GM23338 (cell line): ENCODE measurements at regions not wholly inside any gene's neighbourhood (a gene's known extent, or its start where the extent isn't known, plus 50 kb on each side); places are given as distances from the start of the nearest gene placed in this dataset.

Experiments
- ATAC-seq: fragments of 200-7000 bp; cut with Tn5 transposase; 3 replicates; pipeline ENCODE4 v1.9.1; 2020
- DNase-seq: peaks from one replicate; pipeline ENCODE4 v3.0.0-alpha.2; 2015; ENCODE audit warnings: low spot score
- H2AFZ ChIP-seq: fragments of 200-600 bp; sonication (generic); 2 replicates; pipeline ENCODE4 v1.8.0; 2016; ENCODE audit warnings: antibody characterized with exemption, mild to moderate bottlenecking, moderate library complexity
- H3F3A ChIP-seq: fragments of 200-600 bp; sonication (generic); replicated peaks from 2 replicates; pipeline ENCODE4 v1.8.0; 2017; ENCODE audit warnings: antibody characterized with exemption, mixed run types, low read depth
- H3K27ac ChIP-seq: fragments of 200-600 bp; sonication (generic); 2 replicates; pipeline ENCODE4 v1.6.1; 2016; ENCODE audit warnings: low read depth
- H3K27me3 ChIP-seq: fragments of 200-600 bp; sonication (generic); 2 replicates; pipeline ENCODE4 v1.8.0; 2016; ENCODE audit warnings: mild to moderate bottlenecking, mixed run types, moderate library complexity; ENCODE audit not compliant: insufficient read depth
- H3K36me3 ChIP-seq: fragments of 200-600 bp; sonication (generic); 2 replicates; pipeline ENCODE4 v1.8.0; 2016; ENCODE audit warnings: mild to moderate bottlenecking; ENCODE audit not compliant: insufficient read depth
- H3K4me1 ChIP-seq: fragments of 200-600 bp; sonication (generic); 2 replicates; pipeline ENCODE4 v1.8.0; 2016; ENCODE audit warnings: mild to moderate bottlenecking, moderate library complexity; ENCODE audit not compliant: insufficient read depth
- H3K4me2 ChIP-seq: fragments of 200-600 bp; sonication (generic); 2 replicates; pipeline ENCODE4 v1.7.1; 2017; ENCODE audit warnings: mixed run types
- H3K4me3 ChIP-seq: fragments of 200-600 bp; sonication (generic); 2 replicates; pipeline ENCODE4 v1.6.1; 2016; ENCODE audit warnings: mixed run types
- H3K79me2 ChIP-seq: fragments of 200-600 bp; sonication (generic); replicated peaks from 2 replicates; pipeline ENCODE4 v1.8.0; 2017; ENCODE audit warnings: mild to moderate bottlenecking; ENCODE audit not compliant: insufficient read depth
- H3K9me2 ChIP-seq: fragments of 200-600 bp; sonication (generic); 2 replicates; pipeline ENCODE4 v1.8.0; 2017; ENCODE audit not compliant: insufficient read depth
- H4K20me1 ChIP-seq: fragments of 200-600 bp; sonication (generic); replicated peaks from 2 replicates; pipeline ENCODE4 v1.8.0; 2017; ENCODE audit warnings: mild to moderate bottlenecking; ENCODE audit not compliant: insufficient read depth
- H3K27ac Mint-ChIP-seq: 2 replicates; pipeline ENCODE4 v1.8.0; 2020; ENCODE audit warnings: inconsistent platforms, mild to moderate bottlenecking, moderate library complexity, mixed read lengths
- H3K27me3 Mint-ChIP-seq: 3 replicates; pipeline ENCODE4 v1.8.0; 2022; ENCODE audit warnings: low read depth, mild to moderate bottlenecking, moderate library complexity, mixed read lengths, inconsistent platforms; ENCODE audit not compliant: insufficient read depth, poor library complexity
- H3K36me3 Mint-ChIP-seq: 3 replicates; pipeline ENCODE4 v1.8.0; 2021; ENCODE audit warnings: low read depth, mild to moderate bottlenecking, inconsistent platforms, moderate library complexity, mixed read lengths
- H3K4me1 Mint-ChIP-seq: 3 replicates; pipeline ENCODE4 v1.8.0; 2020; ENCODE audit warnings: mild to moderate bottlenecking, inconsistent platforms, mixed read lengths
- H3K4me3 Mint-ChIP-seq: 3 replicates; pipeline ENCODE4 v1.8.0; 2021; ENCODE audit warnings: moderate library complexity, mild to moderate bottlenecking, inconsistent platforms, mixed read lengths
- H3K9me3 Mint-ChIP-seq: 3 replicates; pipeline ENCODE4 v1.8.0; 2020; ENCODE audit warnings: moderate library complexity, mild to moderate bottlenecking, inconsistent platforms, mixed read lengths
- POLR2AphosphoS5 ChIP-seq: IDR thresholded peaks from 2 replicates; pipeline ENCODE4 v1.6.1; 2016; ENCODE audit warnings: antibody characterized with exemption, low read depth
- REST ChIP-seq: IDR thresholded peaks from one replicate; pipeline ENCODE4 v1.6.1; 2018; ENCODE audit warnings: antibody characterized with exemption; ENCODE audit not compliant: unreplicated experiment
- ZNF462 ChIP-seq: fragments of 250-450 bp; sonication (Bioruptor Pico); IDR thresholded peaks from 2 replicates; pipeline ENCODE4 v1.5.0; 2020; ENCODE audit warnings: mild to moderate bottlenecking, moderate library complexity
- TF ChIP-seq, protein P1 (sequence below), 2 experiments: fragments of 200-600 bp in 1 of 2; sonication (generic) in 1 of 2; conservative IDR thresholded peaks; 2 replicates each; pipeline versions ENCODE4 v1.5.1 to v1.6.1; 2016 to 2017; ENCODE audit warnings: antibody characterized with exemption in 2 of 2, low read depth in 2 of 2, mild to moderate bottlenecking in 2 of 2, moderate library complexity in 1 of 2

DNA sequence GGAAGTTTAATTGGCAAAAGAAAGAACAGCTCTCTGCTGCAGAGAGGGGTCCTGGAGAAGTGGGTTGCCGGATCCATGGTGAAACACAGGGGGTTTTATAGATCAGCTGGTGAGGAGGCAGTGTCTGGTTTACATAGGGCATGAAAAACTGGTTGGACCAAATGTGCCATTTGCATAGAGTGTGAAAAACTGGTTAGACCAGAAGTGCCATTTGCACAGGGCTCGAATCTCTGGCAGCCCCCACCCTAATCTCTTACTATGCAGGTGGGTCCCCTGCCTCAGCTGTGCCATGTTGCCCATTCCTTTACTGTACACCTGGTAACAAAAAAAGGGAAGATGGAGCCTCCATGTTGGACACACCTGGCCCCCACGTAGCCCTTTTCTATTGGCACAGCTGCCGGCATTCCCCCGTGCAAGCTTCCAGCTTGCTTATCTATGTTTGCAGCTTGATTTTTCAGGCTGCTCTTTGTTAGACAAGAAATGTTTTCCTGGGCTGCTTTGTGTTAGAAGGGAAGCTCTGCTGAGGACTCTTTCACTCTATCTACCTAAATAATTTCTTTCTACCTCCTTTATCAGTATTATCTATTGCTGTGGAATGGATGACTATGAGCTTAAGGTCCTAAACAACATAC, 61.1 kb upstream of the TMEM132D start (continued):
- TF ChIP-seq REST (no peak), POLR2AphosphoS5 (no peak)

GRCh38 chr12:129966146-129966995, 62.5 kb upstream of the TMEM132D start:
- peaks cover 4% of the 10 kb centered on the region for H3K27me3 Mint-ChIP-seq
- no peaks in the 10 kb centered on the region for H3K27me3 ChIP-seq
- no peaks in the 10 kb centered on the region for H3K4me1 Mint-ChIP-seq
- no peak overlapping the region for H3K4me2 ChIP-seq
- H3K36me3 Mint-ChIP-seq, result peaks cover 56% of the 10 kb centered on the region
- no peak overlapping the region for H3K27ac Mint-ChIP-seq
- H3K4me3 ChIP-seq, result no peak overlapping the region
- H3F3A ChIP-seq, result no peaks in the 10 kb centered on the region
- H3K4me1 ChIP-seq, result no peaks in the 10 kb centered on the region
- peaks cover 98% of the 10 kb centered on the region for H3K9me3 Mint-ChIP-seq
- H3K9me2 ChIP-seq, result no peaks in the 10 kb centered on the region
- no peaks in the 10 kb centered on the region for H4K20me1 ChIP-seq
- no peak for ATAC-seq
- DNase-seq, result peak; percentile 17
- H3K79me2 ChIP-seq, result no peaks in the 10 kb centered on the region
- H3K4me3 Mint-ChIP-seq, result no peak overlapping the region
- H3K36me3 ChIP-seq, result peaks cover 4% of the 10 kb centered on the region; the same call in 1 of the 2 replicates
- H3K27ac ChIP-seq, result no peak overlapping the region
- H2AFZ ChIP-seq, result no peak overlapping the region
- TF ChIP-seq ZNF462 (CRISPR knock-in tag), result no peak
- TF ChIP-seq, protein P1, sequence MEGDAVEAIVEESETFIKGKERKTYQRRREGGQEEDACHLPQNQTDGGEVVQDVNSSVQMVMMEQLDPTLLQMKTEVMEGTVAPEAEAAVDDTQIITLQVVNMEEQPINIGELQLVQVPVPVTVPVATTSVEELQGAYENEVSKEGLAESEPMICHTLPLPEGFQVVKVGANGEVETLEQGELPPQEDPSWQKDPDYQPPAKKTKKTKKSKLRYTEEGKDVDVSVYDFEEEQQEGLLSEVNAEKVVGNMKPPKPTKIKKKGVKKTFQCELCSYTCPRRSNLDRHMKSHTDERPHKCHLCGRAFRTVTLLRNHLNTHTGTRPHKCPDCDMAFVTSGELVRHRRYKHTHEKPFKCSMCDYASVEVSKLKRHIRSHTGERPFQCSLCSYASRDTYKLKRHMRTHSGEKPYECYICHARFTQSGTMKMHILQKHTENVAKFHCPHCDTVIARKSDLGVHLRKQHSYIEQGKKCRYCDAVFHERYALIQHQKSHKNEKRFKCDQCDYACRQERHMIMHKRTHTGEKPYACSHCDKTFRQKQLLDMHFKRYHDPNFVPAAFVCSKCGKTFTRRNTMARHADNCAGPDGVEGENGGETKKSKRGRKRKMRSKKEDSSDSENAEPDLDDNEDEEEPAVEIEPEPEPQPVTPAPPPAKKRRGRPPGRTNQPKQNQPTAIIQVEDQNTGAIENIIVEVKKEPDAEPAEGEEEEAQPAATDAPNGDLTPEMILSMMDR (conservative IDR thresholded peaks at IDR 0.05; ENCODE audit: low read depth in 2 of 2), result peak in 1 of 2 experiments; percentile 41; a peak in 2 of 4 replicates
